GM13976 (cell line): ENCODE measurements at regions not wholly inside any gene's neighbourhood (a gene's known extent, or its start where the extent isn't known, plus 50 kb on each side); places are given as distances from the start of the nearest gene placed in this dataset.
"Not testable (repeated sequence)": the region's sequence is repeated elsewhere in the genome, so short reads cannot be mapped to it uniquely, and the experiment has no call there.

Experiments
- DNase-seq: peaks from one replicate; pipeline ENCODE4 v3.0.0; 2012; ENCODE audit warnings: low spot score
- in situ Hi-C: fragments of 300-500 bp; cut with MboI; formaldehyde crosslinking; loops from one replicate; pipeline ENCODE4 v1.12.0; 2022; ENCODE audit warnings: low sequenced_read_pairs, mixed read lengths, inconsistent platforms; ENCODE audit not compliant: unreplicated experiment
- TF ChIP-seq, protein P1 (sequence below): IDR thresholded peaks from 2 replicates; pipeline ENCODE4 v1.5.1; 2012; ENCODE audit warnings: borderline replicate concordance, mild to moderate bottlenecking; ENCODE audit not compliant: insufficient read depth; ENCODE audit errors: extremely low read depth, missing control alignments, control extremely low read depth

DNA sequence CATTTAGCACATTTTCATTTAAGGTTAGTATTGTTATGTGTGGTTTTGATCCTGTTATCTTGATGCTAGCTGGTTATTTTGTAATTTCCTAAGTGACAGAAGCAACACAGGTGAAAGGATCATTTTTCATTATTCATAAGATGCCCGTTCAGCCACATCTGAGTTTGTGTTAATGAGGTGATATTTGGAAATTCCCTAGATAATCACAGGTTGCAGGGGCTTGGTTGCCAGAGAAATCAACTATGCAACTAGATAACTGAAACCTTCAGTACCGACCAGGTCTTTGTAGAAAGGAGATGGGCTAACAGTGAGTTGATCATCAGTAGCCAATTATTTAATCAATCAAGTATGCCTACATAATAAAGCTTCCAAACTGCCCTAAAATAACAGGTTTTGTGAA is 121.3 kb upstream of the UFM1 start:
- no peak for DNase-seq
- TF ChIP-seq, protein P1, sequence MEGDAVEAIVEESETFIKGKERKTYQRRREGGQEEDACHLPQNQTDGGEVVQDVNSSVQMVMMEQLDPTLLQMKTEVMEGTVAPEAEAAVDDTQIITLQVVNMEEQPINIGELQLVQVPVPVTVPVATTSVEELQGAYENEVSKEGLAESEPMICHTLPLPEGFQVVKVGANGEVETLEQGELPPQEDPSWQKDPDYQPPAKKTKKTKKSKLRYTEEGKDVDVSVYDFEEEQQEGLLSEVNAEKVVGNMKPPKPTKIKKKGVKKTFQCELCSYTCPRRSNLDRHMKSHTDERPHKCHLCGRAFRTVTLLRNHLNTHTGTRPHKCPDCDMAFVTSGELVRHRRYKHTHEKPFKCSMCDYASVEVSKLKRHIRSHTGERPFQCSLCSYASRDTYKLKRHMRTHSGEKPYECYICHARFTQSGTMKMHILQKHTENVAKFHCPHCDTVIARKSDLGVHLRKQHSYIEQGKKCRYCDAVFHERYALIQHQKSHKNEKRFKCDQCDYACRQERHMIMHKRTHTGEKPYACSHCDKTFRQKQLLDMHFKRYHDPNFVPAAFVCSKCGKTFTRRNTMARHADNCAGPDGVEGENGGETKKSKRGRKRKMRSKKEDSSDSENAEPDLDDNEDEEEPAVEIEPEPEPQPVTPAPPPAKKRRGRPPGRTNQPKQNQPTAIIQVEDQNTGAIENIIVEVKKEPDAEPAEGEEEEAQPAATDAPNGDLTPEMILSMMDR, result no peak
- in situ Hi-C loops, result no loop called here

DNA sequence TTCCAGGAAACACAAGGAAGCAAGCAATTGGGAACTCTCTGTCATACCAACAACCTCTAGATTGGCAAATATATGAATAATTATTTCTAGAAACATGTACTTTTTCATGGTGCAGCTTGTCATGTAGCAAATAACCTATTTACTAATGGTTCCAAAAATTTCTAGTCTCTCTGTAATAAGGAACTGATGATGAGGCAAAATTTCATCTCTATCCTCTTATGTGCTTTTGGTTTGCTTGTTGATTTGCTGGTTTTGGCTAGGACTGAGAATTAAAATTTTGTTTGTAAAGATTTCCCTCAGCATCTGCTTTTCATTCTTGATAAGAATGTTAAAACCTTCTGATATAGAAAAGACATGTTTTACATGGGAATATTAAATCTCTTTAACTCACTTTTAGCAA is 123.2 kb upstream of the UFM1 start:
- DNase-seq, result no peak
- in situ Hi-C loops, result no loop called here
- TF ChIP-seq, protein P1, result no peak

DNA sequence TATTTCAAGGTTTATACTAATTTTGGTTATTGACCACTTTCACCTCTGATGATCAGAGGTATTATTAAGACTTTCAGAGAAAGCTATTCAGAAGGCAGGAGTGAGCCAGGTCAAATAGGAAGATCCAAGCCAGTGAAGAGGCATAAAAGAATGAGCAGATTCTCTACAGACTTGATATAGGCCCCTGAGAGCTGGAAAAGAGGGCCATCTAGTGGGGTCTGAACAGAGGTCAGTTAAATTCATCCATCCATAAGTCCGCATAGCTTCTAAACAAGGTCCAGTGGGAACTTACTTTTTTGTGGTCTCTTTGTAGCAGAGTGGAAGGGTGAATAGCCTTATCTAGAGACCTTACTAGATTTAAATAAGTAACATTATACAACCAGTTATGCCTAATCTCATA is 126.6 kb upstream of the UFM1 start:
- TF ChIP-seq, protein P1, result no peak
- in situ Hi-C loops, result no loop called here
- DNase-seq, result no peak

DNA sequence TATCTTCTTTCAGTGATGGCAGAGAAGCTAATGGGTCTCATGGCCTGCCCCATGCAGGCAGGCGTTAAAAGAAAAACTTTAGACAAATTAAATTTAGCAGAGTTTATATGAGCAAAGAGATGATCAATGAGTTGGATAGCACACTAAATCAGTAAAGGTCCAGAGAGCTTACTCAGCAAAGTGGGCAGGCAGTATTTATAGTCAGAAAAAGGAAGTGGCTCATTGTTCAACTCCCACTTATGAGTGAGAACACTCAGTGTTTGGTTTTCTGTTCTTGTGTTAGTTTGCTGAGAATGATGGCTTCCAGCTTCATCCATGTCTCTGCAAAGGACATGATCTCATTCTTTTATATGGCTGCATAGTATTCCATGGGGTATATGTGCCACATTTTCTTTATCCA is 128.5 kb upstream of the UFM1 start:
- DNase-seq, in situ Hi-C loops: not testable (repeated sequence)

DNA sequence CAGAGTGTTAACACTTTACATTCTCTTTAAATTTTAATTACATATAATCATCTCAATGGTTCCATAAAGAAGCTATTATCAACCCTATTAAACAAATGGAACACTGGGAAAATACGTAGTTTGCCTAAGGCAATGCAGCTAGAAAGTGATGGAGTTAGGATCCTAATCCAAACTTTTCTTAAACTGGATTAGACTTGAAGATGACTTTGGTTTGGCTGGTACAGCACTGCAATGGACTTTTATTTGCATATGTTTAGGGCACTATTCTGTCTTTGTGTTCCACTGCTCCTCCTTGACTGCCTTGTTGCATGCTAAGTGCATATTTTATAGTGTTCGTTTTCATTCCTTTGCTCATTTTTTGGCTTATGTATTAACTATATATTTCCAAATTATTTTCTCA is 133.5 kb upstream of the UFM1 start:
- TF ChIP-seq, protein P1, result no peak
- in situ Hi-C loops, result no loop called here
- no peak for DNase-seq

DNA sequence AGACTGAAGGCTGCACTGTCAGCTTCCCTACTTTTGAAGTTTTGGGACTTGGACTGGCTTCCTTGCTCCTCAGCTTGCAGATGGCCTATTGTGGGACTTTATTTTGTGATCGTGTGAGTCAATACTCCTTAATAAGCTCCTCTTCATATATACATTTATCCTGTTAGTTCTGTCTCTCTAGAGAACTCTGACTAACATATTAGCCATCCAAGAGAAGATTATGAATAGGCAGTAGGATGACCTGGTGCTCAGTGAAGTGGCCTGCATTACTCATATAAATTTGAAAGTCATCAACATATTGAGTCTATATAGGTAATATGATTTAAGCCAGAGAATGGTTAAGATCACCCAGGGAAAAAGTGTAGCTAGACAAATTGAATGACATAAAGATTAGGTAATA is 136.3 kb upstream of the UFM1 start:
- no peak for DNase-seq
- TF ChIP-seq, protein P1, result no peak
- in situ Hi-C loops, result no loop called here

DNA sequence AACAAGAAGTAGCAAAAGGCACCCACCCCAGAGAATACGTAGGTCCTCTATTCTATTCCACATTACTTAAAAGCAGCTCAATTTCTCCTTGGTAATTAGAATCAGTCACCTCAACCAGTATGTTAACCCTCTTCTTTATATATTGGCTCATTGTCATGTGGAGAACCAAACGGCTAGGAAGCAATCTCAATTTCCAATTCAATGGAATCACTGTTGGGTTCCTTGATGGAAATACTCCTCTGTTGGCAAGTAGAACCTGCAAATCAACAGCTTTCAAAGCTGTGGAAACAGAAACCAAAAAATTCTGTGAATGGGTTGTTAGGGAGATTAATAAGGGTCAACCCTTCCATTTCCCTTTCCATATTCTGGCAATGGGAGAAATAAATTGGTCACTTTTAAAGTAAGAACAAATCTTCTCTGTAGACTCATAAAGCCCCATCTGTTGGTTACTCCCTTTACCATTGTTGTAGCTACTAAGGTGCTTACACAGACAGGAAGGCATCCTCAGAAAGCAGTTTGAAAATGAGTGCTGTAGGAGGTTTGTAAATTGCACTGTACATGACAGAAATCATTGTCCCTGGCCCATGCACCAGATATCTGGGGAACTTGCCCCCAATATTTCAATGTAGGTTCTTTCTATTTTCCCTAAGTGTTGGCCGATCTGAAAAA is 138.6 kb upstream of the UFM1 start:
- in situ Hi-C loops, result no loop called here
- DNase-seq, result no peak
- TF ChIP-seq, protein P1, result no peak
